Anterior cingulate cortex (tissue), 58 donors: ENCODE measurements at regions not wholly inside any gene's neighbourhood (a gene's known extent, or its start where the extent isn't known, plus 50 kb on each side); places are given as distances from the start of the nearest gene placed in this dataset.
"Not testable (repeated sequence)": the region's sequence is repeated elsewhere in the genome, so short reads cannot be mapped to it uniquely, and the experiment has no call there.

Experiments used
- DNase-seq, 58 donors: peaks; one replicate each; lab custom pipeline; 2025; lab: John Stamatoyannopoulos, UW

GRCh38 chr14:105902131-105902898 lies 375.9 kb downstream of the TMEM121 start:
- no peak for DNase-seq

GRCh38 chr14:105902899-105903165 lies 376.4 kb downstream of the TMEM121 start:
- not testable (repeated sequence) for DNase-seq

- no peak for DNase-seq
Measured at GRCh38 chr14:105903971-105904370, 377.6 kb downstream of the TMEM121 start.

GRCh38 chr14:105904379-105904778 lies 378.0 kb downstream of the TMEM121 start:
- DNase-seq: no peak

- no peak for DNase-seq
Measured at GRCh38 chr14:105905456-105905855, 379.1 kb downstream of the TMEM121 start.

GRCh38 chr14:105907276-105907675 lies 380.9 kb downstream of the TMEM121 start:
- DNase-seq: no peak

- DNase-seq: no peak
Measured at GRCh38 chr14:105908006-105908405, 381.6 kb downstream of the TMEM121 start.

- DNase-seq: no peak
Measured at GRCh38 chr14:105908481-105908911, 382.1 kb downstream of the TMEM121 start.

GRCh38 chr14:105909046-105909827 lies 382.9 kb downstream of the TMEM121 start:
- DNase-seq: no peak

- DNase-seq: not testable (repeated sequence)
Measured at GRCh38 chr14:105909828-105910120, 383.4 kb downstream of the TMEM121 start.

GRCh38 chr14:105910426-105910825 lies 384.0 kb downstream of the TMEM121 start:
- no peak for DNase-seq

GRCh38 chr14:105911006-105911847 lies 384.8 kb downstream of the TMEM121 start:
- DNase-seq: no peak

- DNase-seq: not testable (repeated sequence)
Measured at GRCh38 chr14:105911848-105912292, 385.5 kb downstream of the TMEM121 start.

GRCh38 chr14:105912641-105913180 lies 386.3 kb downstream of the TMEM121 start:
- no peak for DNase-seq

- DNase-seq: no peak
Measured at GRCh38 chr14:105913221-105913620, 386.8 kb downstream of the TMEM121 start.

GRCh38 chr14:105913861-105914260 lies 387.5 kb downstream of the TMEM121 start:
- DNase-seq: no peak

GRCh38 chr14:105914281-105914680 lies 387.9 kb downstream of the TMEM121 start:
- DNase-seq: not testable (repeated sequence)

- DNase-seq: no peak
Measured at GRCh38 chr14:105914738-105915385, 388.5 kb downstream of the TMEM121 start.

- not testable (repeated sequence) for DNase-seq
Measured at GRCh38 chr14:105915546-105915945, 389.2 kb downstream of the TMEM121 start.
